T-helper 17 cell (primary cell): ENCODE measurements at regions not wholly inside any gene's neighbourhood (a gene's known extent, or its start where the extent isn't known, plus 50 kb on each side); places are given as distances from the start of the nearest gene placed in this dataset.

ENCODE experiments used
- ATAC-seq: fragments of 150-1000 bp; cut with Tn5 transposase; 2 replicates; pipeline ENCODE4 v1.10.0; 2021; ENCODE audit warnings: mild to moderate bottlenecking, moderate library complexity
- DNase-seq, 3 donors: peaks; one replicate each; pipeline versions ENCODE4 v3.0.0 to v3.0.0-alpha.2; 2020 to 2021
- H3K9me3 ChIP-seq: one replicate; pipeline ENCODE4 v1.7.0; 2013; ENCODE audit warnings: low read length, mild to moderate bottlenecking; ENCODE audit not compliant: control insufficient read depth, poor library complexity, severe bottlenecking
- H3K27ac Mint-ChIP-seq: one replicate; pipeline ENCODE4 v1.8.0; 2022; ENCODE audit warnings: mild to moderate bottlenecking, moderate library complexity, mixed read lengths
- H3K27me3 Mint-ChIP-seq: one replicate; pipeline ENCODE4 v1.8.0; 2022; ENCODE audit warnings: mixed read lengths
- H3K36me3 Mint-ChIP-seq: one replicate; pipeline ENCODE4 v1.8.0; 2022; ENCODE audit warnings: low read depth, mixed read lengths
- H3K4me1 Mint-ChIP-seq: one replicate; pipeline ENCODE4 v1.8.0; 2022; ENCODE audit warnings: mild to moderate bottlenecking, mixed read lengths
- H3K4me3 Mint-ChIP-seq: one replicate; pipeline ENCODE4 v1.8.0; 2022; ENCODE audit warnings: mild to moderate bottlenecking, moderate library complexity, mixed read lengths

- DNase-seq (no peak), ATAC-seq (no peak)
- Mint-ChIP-seq H3K27ac (no peak overlapping the region), H3K4me3 (no peak overlapping the region), H3K27me3 (peaks cover 14% of the 10 kb centered on the region), H3K36me3 (no peaks in the 10 kb centered on the region), H3K4me1 (no peaks in the 10 kb centered on the region)
- no peaks in the 10 kb centered on the region for H3K9me3 ChIP-seq
Observed at GRCh38 chr20:20903773-20904500, 191.5 kb upstream of the RALGAPA2 start.

- Mint-ChIP-seq H3K36me3 (no peaks in the 10 kb centered on the region), H3K4me1 (no peaks in the 10 kb centered on the region), H3K27me3 (peaks cover 8% of the 10 kb centered on the region), H3K27ac (no peak overlapping the region), H3K4me3 (no peak overlapping the region)
- H3K9me3 ChIP-seq = no peaks in the 10 kb centered on the region
- ATAC-seq (no peak), DNase-seq (no peak)
Observed at GRCh38 chr20:20897922-20898321, 185.5 kb upstream of the RALGAPA2 start.

DNA sequence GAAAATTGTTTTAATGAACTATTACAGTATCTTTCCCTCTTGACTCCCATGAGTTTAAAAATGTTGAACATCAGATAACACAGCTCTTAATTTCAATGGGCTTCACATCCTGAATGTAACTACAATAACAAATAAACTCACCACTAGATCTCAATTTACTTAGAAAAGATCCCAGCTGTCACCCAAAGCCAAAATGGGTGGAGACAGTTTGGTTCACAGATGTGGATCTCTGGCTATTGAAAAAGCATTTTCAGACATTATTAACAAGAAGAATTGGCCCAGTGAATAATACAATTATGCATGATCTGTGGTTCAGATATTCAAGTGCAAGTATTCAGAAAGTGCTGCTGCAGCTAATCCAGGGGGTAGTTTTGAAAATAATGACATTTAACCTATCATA, 184.7 kb upstream of the RALGAPA2 start:
- Mint-ChIP-seq H3K4me3 (no peak overlapping the region), H3K4me1 (no peaks in the 10 kb centered on the region), H3K27ac (no peak overlapping the region), H3K27me3 (peaks cover 10% of the 10 kb centered on the region), H3K36me3 (no peaks in the 10 kb centered on the region)
- no peak for DNase-seq
- H3K9me3 ChIP-seq = no peaks in the 10 kb centered on the region
- ATAC-seq = no peak

DNA sequence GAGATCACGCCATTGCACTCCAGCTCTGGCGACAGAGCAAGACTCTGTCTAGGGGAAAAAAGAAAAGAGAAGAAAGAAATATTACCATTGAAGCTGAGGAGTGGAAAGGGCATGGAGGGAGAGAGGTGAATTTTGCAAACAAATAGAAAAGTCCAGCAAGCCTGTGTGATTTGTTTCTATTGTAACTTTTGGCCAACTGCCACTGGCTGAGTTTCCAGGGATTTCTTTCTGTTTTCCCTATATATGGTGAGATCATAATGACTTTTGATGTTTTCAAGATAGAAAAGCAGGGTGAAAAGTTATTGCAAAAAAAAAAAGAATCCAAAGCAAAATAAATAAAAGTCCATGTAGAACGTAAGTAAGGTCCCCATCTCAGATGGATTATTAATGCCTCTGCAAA, 184.2 kb upstream of the RALGAPA2 start:
- peaks cover 2% of the 10 kb centered on the region for H3K4me1 Mint-ChIP-seq
- ATAC-seq (no peak), DNase-seq (no peak)
- peaks cover 16% of the 10 kb centered on the region for H3K27me3 Mint-ChIP-seq
- no peak overlapping the region for H3K27ac Mint-ChIP-seq
- H3K9me3 ChIP-seq = no peaks in the 10 kb centered on the region
- H3K36me3 Mint-ChIP-seq = no peaks in the 10 kb centered on the region
- H3K4me3 Mint-ChIP-seq = no peak overlapping the region

DNA sequence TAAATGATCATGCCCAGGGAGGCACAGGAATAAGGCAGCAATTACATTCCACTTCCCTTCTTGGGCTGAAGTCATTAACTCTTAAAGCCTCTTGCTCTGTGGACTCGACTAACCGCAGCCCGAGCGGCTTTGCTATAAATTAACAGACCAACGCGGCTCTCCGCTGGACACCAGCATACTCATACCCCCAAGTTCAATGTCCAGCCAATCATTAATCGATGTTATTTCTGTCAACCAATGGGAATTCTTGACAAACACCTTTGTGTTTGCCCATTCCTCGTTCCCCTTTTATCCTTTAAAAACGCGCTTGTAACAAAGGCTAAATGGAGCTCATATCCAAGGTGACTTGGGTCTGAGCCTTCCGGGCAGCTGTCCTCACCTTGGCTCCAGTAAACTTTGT, 183.1 kb upstream of the RALGAPA2 start:
- H3K36me3 Mint-ChIP-seq = no peaks in the 10 kb centered on the region
- DNase-seq (no peak), ATAC-seq (no peak)
- peaks cover 23% of the 10 kb centered on the region for H3K27me3 Mint-ChIP-seq
- H3K4me3 Mint-ChIP-seq = no peak overlapping the region
- peaks cover 2% of the 10 kb centered on the region for H3K4me1 Mint-ChIP-seq
- no peaks in the 10 kb centered on the region for H3K9me3 ChIP-seq
- H3K27ac Mint-ChIP-seq = no peak overlapping the region

DNA sequence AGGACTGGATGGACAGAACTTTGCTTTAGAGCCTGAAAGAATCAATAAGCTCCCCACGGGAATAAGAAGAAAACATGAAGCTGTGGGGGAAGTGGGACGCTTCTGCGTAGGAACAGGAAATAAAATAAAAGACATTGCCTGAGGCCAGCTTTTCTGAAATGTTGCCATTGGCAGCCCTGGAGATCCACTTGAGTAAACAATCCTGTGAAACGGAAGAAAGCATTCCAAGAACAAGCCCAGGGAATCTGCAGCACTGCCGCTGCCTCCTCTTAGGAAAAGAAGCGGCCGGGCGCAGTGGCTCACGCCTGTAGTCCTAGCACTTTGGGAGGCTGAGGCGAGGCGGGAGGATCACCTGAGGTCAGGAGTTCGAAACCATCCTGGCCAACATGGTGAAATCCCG, 182.3 kb upstream of the RALGAPA2 start:
- no peaks in the 10 kb centered on the region for H3K9me3 ChIP-seq
- Mint-ChIP-seq H3K4me1 (peaks cover 2% of the 10 kb centered on the region), H3K36me3 (no peaks in the 10 kb centered on the region), H3K4me3 (no peak overlapping the region), H3K27me3 (peaks cover 26% of the 10 kb centered on the region), H3K27ac (no peak overlapping the region)
- no peak for ATAC-seq
- no peak for DNase-seq

DNA sequence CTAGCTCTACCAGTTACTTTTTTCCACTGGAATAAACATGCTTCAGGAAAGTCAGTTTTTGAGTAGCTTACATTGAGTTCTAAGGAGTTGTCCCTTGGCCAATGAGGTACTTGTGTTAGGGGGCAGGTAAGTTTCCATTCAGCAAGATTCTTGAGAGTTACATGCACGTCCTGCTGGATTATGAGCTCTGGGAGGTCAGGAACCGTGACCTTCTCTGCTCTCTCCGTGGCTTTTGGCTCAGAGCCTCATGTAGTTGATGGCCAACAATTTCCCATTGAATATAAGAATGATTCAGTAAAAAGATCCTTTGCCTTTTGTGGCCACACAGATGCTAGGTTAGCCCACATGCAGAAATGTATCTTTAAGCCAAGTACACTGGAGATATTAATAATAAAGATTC, 181.8 kb upstream of the RALGAPA2 start:
- H3K4me3 Mint-ChIP-seq = no peak overlapping the region
- H3K36me3 Mint-ChIP-seq = no peaks in the 10 kb centered on the region
- no peak overlapping the region for H3K27ac Mint-ChIP-seq
- H3K27me3 Mint-ChIP-seq = peaks cover 31% of the 10 kb centered on the region
- no peak for DNase-seq
- H3K4me1 Mint-ChIP-seq = peaks cover 2% of the 10 kb centered on the region
- no peaks in the 10 kb centered on the region for H3K9me3 ChIP-seq
- ATAC-seq = no peak

DNA sequence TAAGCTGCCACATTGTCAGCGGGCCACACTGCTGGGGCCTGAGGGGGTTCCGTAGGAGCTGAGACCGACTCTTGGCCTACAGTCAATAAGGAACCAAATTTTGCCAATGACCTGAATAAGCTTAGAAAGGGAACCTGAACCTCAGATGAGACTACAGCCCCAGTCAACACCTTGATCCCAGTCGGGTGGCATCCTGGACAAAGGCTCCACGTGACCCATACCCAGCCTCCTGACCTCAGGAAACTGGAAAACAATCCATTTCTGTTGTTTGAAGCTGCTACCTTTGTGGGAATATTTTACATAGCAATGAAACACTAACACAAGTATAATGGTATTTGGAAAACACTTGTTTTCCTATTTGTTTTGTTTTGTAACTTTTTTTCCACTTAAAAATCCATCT, 179.9 kb upstream of the RALGAPA2 start:
- no peaks in the 10 kb centered on the region for H3K9me3 ChIP-seq
- Mint-ChIP-seq H3K27ac (no peak overlapping the region), H3K4me3 (no peak overlapping the region), H3K36me3 (peaks cover 2% of the 10 kb centered on the region), H3K4me1 (peaks cover 5% of the 10 kb centered on the region), H3K27me3 (peaks cover 49% of the 10 kb centered on the region)
- no peak for ATAC-seq
- DNase-seq = no peak

- H3K27me3 Mint-ChIP-seq = peaks cover 49% of the 10 kb centered on the region
Observed at GRCh38 chr20:20890751-20891150, 178.3 kb upstream of the RALGAPA2 start.

DNA sequence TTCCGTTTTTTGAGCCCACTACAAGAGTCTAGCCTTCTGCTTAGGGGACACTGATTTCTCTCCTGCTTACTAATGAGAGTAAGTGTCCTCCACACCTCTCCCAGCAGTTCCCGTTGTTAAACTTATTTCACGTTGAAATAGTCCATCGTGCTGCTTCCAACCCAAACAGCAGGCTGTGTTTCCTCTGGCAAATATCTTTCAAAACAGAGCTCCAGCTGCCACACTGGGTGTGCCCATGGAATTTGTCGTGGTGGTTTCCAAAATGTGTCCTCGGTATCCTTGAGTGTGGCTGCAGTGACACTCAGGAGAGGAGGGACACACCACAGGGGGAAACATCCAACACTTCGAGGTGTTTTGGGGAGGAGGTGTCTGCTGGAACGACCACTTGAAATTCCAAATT, 176.5 kb upstream of the RALGAPA2 start:
- DNase-seq (no peak), ATAC-seq (no peak)
- no peaks in the 10 kb centered on the region for H3K9me3 ChIP-seq
- Mint-ChIP-seq H3K4me1 (peaks cover 5% of the 10 kb centered on the region), H3K27me3 (peaks cover 54% of the 10 kb centered on the region), H3K27ac (no peak overlapping the region), H3K4me3 (no peak overlapping the region), H3K36me3 (peaks cover 2% of the 10 kb centered on the region)

More at GRCh38 chr20:20890751-20891150, 178.3 kb upstream of the RALGAPA2 start:
- no peak overlapping the region for H3K27ac Mint-ChIP-seq
- H3K4me1 Mint-ChIP-seq = peaks cover 5% of the 10 kb centered on the region
- ATAC-seq = no peak
- no peaks in the 10 kb centered on the region for H3K9me3 ChIP-seq
- no peak for DNase-seq
- H3K4me3 Mint-ChIP-seq = no peak overlapping the region
- peaks cover 2% of the 10 kb centered on the region for H3K36me3 Mint-ChIP-seq

DNA sequence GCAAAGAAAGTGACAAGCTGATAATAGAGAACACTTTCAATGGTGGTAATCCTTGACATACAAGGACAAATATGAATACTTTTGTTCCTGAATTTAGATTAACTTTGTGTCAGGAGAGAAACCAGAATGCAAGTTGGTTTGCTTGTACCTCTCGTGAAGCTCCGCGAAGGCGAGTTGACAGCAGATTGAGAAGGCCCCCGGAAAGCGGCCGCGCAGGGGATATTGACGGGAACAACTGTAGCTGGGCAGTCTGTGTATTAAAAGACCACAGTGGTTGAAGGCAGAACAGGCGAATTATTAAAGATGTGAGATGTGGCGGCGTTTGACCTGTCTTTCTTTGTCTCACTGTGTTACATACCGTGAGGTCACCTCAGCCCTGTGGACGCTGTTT, 175.8 kb upstream of the RALGAPA2 start:
- Mint-ChIP-seq H3K27ac (no peak overlapping the region), H3K4me1 (peaks cover 5% of the 10 kb centered on the region), H3K27me3 (peaks cover 54% of the 10 kb centered on the region), H3K4me3 (peak overlapping the region; percentile 2), H3K36me3 (peaks cover 2% of the 10 kb centered on the region)
- DNase-seq (no peak), ATAC-seq (no peak)
- H3K9me3 ChIP-seq = no peaks in the 10 kb centered on the region

- H3K27ac Mint-ChIP-seq = no peak overlapping the region
- DNase-seq = no peak
- H3K27me3 Mint-ChIP-seq = peaks cover 54% of the 10 kb centered on the region
- ATAC-seq = no peak
- H3K9me3 ChIP-seq = no peaks in the 10 kb centered on the region
- H3K36me3 Mint-ChIP-seq = peaks cover 2% of the 10 kb centered on the region
- H3K4me3 Mint-ChIP-seq = no peak overlapping the region
- H3K4me1 Mint-ChIP-seq = peaks cover 5% of the 10 kb centered on the region
Observed at GRCh38 chr20:20887593-20888265, 175.3 kb upstream of the RALGAPA2 start.

DNA sequence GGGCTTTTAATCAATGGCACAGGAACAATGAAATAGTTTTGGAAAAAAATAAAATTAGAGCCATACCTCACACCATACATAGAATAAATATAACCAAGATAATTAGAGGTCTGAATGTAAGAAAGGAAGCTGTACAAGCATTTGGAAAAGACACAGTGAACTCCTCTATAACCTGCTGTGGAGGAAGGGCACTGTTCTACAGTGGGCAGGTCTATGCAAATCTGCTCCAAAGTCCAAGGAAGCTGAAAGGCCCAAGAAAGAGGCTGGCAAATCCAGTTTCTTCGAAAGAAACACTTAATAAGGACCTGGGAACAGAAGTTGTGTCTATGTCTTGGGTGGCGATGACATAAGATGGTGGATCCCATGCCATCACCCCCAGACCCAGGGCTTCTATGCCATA, 169.4 kb upstream of the RALGAPA2 start:
- no peak overlapping the region for H3K4me3 Mint-ChIP-seq
- H3K4me1 Mint-ChIP-seq = no peaks in the 10 kb centered on the region
- no peak overlapping the region for H3K27ac Mint-ChIP-seq

DNA sequence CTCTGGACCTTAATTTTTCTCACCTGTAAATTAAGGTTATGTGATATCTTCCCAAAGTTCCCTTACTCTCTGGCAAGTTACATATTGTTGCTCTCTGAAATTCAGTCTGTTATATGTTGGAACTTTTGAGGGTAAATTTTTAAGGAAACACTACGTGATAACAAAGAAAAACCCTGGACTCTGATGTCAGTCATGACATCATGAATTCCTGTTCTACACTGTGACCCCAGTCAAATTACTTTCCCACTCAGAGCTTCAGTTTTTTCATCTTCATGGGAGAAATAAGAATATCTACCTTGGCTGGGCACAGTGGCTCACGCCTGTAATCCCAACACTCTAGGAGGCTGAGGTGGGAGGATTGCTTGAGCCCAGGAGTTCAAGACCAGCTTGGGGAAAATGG, 164.6 kb upstream of the RALGAPA2 start:
- DNase-seq (no peak), ATAC-seq (no peak)
- H3K27ac Mint-ChIP-seq = no peak overlapping the region
- no peaks in the 10 kb centered on the region for H3K36me3 Mint-ChIP-seq
- peaks cover 50% of the 10 kb centered on the region for H3K27me3 Mint-ChIP-seq
- no peaks in the 10 kb centered on the region for H3K9me3 ChIP-seq
- no peaks in the 10 kb centered on the region for H3K4me1 Mint-ChIP-seq
- no peak overlapping the region for H3K4me3 Mint-ChIP-seq

More for the DNA sequence above, 169.4 kb upstream of the RALGAPA2 start:
- DNase-seq (no peak), ATAC-seq (no peak)
- no peaks in the 10 kb centered on the region for H3K9me3 ChIP-seq
- H3K27me3 Mint-ChIP-seq = peaks cover 28% of the 10 kb centered on the region
- H3K36me3 Mint-ChIP-seq = no peaks in the 10 kb centered on the region
